Embryonic facial prominence (tissue), 1 donor: ENCODE measurements at regions not wholly inside any gene's neighbourhood (a gene's known extent, or its start where the extent isn't known, plus 50 kb on each side); places are given as distances from the start of the nearest gene placed in this dataset.
"Not testable (repeated sequence)": the region's sequence is repeated elsewhere in the genome, so short reads cannot be mapped to it uniquely, and the experiment has no call there.

Experiments used
- DNase-seq: peaks from one replicate; pipeline ENCODE4 v3.0.0-alpha.2; 2016; ENCODE audit errors: extremely low spot score

GRCh38 chr3:140752499-140752898 lies 74.6 kb downstream of the TRIM42 start:
- no peak for DNase-seq

GRCh38 chr3:140753865-140754754 lies 76.2 kb downstream of the TRIM42 start:
- no peak for DNase-seq

GRCh38 chr3:140754936-140755335 lies 77.1 kb downstream of the TRIM42 start:
- DNase-seq: no peak

GRCh38 chr3:140756240-140757016 lies 78.6 kb downstream of the TRIM42 start:
- DNase-seq: no peak

- no peak for DNase-seq
Measured at GRCh38 chr3:140758791-140759444, 81.1 kb downstream of the TRIM42 start.

- no peak for DNase-seq
Measured at GRCh38 chr3:140760324-140761075, 82.6 kb downstream of the TRIM42 start.

- no peak for DNase-seq
Measured at GRCh38 chr3:140761076-140761639, 83.3 kb downstream of the TRIM42 start.

- no peak for DNase-seq
Measured at GRCh38 chr3:140762746-140763145, 84.9 kb downstream of the TRIM42 start.

- DNase-seq: no peak
Measured at GRCh38 chr3:140763532-140763931, 85.7 kb downstream of the TRIM42 start.

- no peak for DNase-seq
Measured at GRCh38 chr3:140765246-140765645, 87.4 kb downstream of the TRIM42 start.

GRCh38 chr3:140766465-140766864 lies 88.6 kb downstream of the TRIM42 start:
- DNase-seq: no peak

- no peak for DNase-seq
Measured at GRCh38 chr3:140767566-140767965, 89.7 kb downstream of the TRIM42 start.

GRCh38 chr3:140768941-140769340 lies 91.1 kb downstream of the TRIM42 start:
- peak; percentile 10 for DNase-seq

- no peak for DNase-seq
Measured at GRCh38 chr3:140769951-140770350, 92.1 kb downstream of the TRIM42 start.

GRCh38 chr3:140770977-140771667 lies 93.3 kb downstream of the TRIM42 start:
- DNase-seq: no peak

GRCh38 chr3:140777631-140778233 lies 99.9 kb downstream of the TRIM42 start:
- no peak for DNase-seq

- no peak for DNase-seq
Measured at GRCh38 chr3:140791368-140791767, 113.5 kb downstream of the TRIM42 start.

- DNase-seq: no peak
Measured at GRCh38 chr3:140794507-140794906, 116.6 kb downstream of the TRIM42 start.

- DNase-seq: not testable (repeated sequence)
Measured at GRCh38 chr3:140802898-140803297, 125.0 kb downstream of the TRIM42 start.

- DNase-seq: no peak
Measured at GRCh38 chr3:140809316-140809715, 131.5 kb downstream of the TRIM42 start.
